Left kidney (tissue), 1 donor: ENCODE measurements at regions not wholly inside any gene's neighbourhood (a gene's known extent, or its start where the extent isn't known, plus 50 kb on each side); places are given as distances from the start of the nearest gene placed in this dataset.

Source experiments
- DNase-seq: peaks from one replicate; pipeline ENCODE4 v3.0.0-alpha.2; 2013

DNA sequence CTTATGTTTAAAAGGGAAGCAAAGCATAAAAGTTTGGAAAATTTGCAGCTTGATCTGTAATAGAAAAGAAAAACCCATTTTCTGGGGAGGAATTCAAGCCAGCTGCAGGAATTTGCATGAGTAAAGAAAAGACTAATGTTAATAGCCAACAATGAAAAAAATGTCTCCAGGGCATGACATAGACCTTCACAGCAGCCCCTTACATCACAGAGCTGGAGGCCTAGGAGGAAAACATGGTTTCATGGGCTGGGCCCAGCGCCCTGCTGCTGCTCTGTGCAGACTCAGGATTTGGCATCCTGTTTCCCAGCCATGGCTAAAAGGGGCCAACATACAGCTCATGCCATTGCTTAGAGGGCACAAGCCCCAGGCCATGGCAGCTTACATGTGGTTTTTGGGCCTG, 411.6 kb upstream of the MC4R start:
- DNase-seq: no peak

DNA sequence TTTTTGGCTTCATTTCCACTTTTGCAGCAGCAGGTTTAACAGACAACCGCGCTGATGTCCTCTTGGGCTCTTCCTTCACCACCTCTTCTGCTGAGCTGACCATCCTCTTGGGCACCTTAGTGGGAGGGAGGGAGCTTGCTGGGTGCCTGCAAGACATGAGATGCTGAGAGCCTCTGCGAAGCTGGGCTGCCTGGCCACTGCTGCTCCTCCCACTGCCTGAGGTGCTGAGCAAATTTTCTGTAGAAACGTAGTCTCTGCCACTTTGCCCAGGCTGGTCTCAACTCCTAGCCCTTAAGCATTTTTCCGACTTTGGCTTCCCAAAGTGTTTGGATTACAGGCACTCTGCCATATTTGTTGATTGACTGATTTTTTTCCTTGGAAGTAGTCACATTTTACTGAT, 422.2 kb upstream of the MC4R start:
- no peak for DNase-seq

DNA sequence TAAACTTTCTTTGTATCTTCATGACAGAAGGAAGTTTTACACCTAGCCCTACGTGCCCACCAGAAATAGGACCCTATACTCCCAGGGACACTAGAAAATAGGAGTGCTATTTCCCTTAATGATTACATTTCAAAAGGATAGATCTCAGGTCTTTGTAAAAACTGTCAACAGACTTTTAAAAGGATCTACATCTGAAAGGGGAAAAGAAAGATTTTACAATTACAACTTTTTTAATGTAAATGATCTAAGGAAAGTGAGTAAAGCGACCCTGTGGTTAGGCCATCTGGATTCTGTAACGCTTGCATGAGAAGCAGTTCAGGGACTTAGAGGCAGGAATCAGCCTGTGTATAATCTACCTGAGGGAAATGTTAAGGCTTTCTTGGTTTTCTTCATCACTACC, 431.8 kb upstream of the MC4R start:
- DNase-seq: no peak

DNA sequence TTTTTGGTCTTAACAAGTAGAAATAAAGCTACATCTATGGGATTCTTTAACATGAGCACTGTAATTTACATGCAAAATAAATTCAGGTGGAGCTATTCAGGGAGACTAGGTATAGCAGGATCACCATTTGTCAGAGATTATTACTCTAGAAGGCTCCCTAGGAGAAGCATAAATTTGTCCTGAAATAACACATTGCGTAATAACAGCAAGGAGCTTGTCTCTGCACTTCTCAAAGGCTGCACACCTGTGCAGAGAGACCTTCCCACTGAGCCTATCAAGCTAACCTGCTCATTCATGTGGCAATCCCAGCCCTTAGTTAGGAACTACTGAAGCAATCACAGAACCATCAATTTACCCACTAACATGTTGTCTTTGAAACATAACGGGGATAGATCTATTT, 437.4 kb upstream of the MC4R start:
- DNase-seq: no peak

DNA sequence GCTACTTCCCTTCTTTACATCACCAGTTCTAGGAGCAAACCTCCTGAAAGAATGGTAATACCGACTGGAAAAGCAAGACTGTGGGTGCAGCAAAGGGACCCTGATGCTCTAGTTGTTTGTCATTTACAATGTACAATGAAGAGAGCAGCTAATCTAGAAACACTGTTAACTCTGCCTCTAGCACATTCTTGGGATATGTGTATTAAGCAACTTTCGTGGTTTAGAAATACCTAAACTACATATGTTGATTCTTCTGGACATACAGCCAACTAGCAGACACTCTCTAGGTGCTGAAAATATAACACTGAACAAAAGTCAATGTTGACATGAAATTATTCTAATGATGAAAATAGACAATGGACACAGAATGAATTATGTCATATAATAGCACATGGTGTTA, 440.3 kb upstream of the MC4R start:
- DNase-seq: no peak

DNA sequence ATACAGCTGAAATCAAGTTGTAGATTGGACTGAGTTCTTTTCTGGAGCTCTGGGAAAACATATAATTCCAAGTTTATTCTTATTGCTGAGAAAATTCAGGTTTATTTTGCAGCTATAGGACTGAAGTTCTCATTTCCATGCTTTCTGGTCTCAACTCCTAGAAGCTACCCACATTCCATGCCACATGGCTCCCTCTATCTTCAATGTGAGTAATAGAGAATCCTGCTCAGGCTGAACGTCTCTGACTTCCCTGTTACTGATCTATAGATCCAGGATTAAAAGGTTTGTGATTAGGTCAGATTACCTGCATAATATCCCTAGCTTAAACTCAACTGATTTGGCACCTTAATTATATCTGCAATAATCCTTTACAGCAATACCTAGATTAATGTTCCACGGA, 453.8 kb upstream of the MC4R start:
- DNase-seq: no peak

DNA sequence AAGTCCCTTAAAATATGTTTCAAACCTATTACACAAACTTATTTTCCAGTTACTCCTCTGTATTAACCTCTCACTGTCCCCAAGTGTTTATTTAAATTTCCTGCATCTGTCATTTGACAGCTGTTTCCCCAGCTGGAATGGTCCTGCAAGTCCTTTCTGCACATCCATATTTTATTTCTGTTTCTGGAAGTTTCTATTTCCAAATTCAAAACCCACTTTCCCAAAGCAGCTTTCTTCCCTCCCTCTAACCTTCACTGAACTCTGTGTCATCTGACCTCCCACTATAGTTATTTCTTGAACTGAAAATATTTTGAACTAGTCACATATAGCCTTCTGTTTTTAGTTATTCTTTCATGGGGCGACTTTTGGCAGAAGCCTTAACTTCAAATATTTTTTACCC, 459.4 kb upstream of the MC4R start:
- no peak for DNase-seq

DNA sequence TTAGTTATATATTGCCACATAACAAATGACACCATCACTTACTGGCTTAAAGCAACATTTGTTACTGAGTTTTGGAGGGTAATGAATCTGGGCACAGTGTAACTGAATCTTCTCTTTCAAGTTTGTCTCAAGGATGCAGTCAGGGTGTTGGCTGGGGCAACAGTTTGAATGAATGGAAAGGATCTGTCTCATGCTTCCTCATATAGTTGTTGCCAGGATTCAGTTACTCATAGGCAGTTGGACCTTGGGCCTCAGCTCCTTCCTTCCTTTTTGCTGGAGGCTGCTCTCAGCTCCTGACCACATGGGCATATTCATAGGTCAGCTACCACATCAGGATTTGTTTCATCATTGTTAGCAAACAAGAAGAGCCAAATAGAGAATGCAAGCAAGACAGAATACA, 466.1 kb upstream of the MC4R start:
- no peak for DNase-seq

DNA sequence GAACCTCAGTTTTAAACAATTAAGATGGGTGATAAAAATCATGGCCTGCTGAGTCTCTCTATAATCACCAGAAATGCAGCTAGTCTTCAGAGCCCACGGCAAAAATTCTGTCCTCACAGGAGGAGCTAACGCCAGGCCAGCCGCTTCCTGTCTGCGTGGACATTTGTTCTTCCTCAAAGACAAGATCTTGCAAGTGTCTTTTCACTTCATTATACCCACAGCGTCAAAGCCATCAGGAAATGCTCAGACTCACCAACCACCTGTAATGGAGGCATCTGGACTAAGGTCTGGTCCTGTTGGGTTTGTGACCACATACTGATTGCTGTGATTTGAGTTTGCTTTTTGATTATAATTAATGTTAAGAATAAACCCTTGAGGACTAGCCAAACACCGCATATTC, 473.8 kb upstream of the MC4R start:
- DNase-seq: no peak

DNA sequence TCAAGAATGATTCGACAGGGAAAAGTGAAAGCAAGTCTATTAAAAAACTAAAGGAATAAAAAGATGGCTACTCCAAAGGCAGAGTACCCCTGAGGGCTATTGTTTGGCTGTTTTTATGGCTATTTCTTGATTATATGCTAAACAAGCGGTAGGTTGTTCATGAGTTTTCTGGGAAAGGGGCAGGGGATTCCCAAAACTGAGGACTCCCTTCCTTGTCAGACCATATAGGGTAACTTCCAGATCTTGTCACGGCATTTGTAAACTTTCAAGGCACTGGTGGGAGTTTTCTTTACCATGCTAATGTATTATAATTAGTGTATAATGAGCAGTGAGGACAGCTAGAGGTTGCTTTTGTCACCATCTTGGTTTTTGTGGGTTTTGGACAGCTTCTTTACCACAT, 474.9 kb upstream of the MC4R start:
- DNase-seq: no peak

DNA sequence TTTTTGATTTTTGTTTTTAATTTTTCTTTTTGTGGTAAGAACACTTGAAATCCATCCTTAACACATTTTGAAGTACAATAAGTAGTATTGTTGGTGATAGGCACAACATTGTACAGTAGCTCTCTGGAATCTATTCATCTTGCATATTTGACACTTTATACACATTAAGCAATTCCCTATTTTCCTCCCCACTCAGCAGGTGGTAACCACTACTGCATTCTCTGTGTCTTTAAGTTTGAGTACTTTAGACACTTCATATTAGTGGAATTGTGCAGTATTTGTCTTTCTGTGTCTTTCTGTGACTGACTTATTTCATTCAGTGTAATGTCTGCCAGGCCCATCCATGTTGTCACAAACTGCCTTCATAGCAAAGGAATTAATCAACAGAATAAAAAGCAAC, 471.7 kb upstream of the CDH20 start:
- DNase-seq: no peak

DNA sequence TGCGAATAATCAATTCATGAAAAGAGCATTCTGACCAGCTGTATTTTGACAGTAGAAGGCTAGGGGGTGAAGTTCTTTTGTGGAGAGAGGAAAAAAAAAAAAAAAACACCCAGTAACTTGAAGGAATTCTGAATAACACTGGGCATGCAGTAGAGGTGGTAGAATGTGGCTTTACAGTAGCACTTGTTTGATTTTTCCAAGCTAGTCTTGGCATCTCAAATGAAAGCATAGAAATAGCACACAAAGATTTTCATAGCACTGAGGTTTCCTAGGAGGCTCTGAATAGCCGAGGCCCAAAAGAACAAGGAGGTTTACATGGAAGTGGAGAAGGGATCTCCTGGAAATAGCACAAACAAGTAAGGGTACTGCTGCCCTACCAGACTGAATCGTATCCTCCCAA, 470.2 kb upstream of the CDH20 start:
- DNase-seq: no peak

DNA sequence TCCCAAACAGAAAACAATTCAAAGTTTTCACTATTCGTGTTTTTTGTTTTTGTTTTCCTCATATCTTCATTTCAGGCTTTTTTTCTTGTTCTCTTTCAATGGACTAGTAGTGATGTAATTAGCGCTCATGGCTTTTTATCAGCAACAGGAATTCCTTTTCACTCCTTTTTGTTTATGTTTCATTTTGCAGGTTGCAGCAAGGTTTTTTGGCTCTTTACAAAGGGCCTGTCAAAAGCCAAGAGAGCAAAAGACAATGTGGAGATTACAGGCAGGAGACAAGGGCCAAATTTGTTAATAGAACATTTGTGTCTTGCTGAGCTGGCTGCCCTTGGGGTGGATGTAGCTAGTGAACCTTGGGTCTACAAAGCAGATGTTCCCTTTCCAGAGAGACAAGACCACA, 467.4 kb upstream of the CDH20 start:
- no peak for DNase-seq

DNA sequence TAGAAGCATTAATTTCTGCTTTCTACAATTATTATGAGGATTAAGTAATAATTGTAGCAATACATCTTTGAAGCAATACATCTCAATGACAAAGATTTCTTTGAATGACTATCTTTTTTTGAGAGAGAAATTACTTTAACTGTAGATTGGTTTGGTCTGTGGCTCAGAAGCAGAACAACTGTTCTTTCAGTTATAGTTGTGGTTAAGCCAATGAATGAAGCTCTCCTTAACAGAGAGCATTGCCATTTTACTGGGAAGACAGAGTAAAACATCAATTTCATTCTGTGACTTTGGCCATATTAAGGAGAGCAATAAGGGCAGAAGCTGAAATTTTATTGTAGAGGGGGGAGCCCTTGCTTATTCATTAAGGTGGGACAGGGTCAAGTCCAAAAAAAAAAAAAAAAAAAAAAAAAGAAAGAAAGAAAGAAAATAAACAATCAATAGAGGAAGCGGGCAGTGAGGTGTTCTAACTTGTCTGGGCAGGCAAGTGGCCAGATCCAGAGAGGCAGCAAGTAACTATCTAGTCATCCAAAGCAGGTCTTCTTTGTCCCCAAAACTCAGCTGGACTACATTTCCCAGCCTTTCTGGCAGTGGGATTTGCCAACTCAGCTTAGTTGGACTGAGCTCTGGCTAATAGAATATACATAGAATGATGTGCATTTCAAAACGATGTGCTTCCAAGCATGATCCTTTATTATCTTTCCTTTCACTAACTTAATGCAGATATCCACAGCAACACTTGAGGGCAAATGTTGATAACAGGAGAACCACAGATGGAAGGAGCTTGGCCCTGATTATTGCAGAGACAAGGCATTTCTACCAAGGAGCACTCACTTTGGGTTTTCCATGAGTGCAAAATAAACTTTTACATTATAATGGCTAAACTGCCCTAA, 462.7 kb upstream of the CDH20 start:
- no peak for DNase-seq

DNA sequence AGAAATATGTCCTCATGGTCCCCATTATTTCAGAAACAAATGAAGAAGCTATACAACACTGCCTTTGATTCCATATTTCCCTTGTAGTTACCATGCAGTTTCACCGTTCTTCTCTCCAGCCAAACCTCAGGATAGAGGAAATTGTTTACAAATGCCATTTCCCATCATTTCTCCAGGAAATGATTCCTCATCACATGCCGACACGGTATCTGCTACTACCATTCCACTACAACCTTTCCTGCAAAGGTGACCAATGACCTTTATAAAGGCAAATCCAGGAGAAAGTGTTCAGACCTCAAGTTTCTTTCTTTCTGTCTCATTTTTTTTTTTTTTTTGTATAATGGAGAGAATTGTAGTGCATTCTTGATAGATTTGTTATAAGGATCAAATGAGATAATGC, 460.8 kb upstream of the CDH20 start:
- DNase-seq: no peak

DNA sequence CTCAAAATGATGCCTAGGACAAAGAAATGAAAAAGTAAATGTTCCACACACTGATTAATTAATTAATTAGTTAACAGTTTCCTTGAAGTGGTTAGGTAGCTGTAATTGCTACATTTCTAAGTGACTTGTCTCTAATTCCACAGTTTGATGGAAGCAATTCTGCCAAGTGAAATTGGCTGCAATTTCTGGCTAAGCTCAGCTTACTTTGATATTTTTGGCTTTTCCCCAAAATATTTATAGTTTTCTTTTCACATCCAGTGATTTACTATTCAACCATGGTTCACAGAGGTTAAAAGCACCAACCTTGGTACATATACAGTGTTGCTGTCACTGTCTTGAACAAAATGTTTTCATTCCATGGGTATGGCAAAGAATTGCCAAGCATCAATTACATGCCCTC, 459.5 kb upstream of the CDH20 start:
- no peak for DNase-seq

DNA sequence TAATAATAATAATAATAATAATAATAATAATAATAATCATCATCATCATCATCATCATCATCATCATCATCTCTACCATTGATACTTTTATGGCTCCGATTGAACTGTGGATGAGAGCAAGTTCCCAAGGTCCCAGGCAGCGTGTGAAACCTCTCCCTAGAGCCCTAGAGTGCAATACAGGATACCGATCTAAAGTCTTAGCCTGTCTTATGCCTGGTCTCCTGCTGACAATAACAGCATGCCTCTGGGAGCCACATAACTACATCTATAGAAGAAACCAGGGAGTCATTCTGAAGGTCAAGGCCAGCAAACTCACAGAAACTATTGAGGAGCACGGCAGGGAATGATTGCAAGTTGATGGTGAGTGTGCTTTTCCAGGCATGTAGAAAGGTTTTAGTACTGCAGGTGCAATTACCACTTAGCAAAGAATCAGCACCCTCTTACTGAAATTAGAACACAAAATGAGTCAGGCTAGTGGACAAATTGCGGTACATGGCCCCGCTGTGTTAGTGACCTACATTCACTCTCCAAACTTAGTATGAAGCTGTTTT, 457.2 kb upstream of the CDH20 start:
- no peak for DNase-seq

DNA sequence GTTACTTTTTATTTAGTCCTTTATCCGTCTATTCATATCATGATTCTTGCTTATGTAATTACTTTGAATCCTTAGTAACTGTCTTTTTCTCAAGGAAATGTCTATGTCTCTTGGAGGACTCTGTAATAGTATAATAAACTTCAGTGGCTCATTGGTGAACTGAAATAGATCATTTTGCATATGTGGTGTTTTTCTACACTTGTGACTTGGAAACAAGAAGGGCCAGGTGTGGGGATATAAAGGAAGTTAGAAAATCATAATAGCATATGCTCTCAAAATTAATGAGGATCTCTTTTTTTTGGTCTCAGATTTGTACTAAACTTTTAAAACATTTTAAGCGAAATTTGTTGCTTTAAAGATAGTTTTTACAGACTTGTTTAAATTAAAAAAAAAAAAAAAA, 453.0 kb upstream of the CDH20 start:
- no peak for DNase-seq

DNA sequence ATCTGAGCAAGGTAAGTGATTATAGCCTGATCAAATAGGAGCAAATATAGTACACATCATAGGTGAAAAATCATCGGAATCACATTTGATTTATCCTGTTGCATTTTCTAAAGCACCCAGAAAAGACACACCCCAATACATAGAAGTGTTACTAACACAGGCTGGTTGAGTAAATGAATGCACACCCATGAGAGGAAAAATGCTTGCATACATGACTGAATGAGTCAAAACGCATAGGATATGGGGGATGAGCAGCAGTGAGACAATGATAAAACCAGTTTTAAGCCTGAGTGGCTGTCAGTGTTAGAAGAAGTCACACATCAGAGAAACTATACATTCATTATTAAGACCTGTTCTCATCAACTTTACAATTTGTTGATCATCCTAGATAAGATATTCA, 449.6 kb upstream of the CDH20 start:
- DNase-seq: no peak

DNA sequence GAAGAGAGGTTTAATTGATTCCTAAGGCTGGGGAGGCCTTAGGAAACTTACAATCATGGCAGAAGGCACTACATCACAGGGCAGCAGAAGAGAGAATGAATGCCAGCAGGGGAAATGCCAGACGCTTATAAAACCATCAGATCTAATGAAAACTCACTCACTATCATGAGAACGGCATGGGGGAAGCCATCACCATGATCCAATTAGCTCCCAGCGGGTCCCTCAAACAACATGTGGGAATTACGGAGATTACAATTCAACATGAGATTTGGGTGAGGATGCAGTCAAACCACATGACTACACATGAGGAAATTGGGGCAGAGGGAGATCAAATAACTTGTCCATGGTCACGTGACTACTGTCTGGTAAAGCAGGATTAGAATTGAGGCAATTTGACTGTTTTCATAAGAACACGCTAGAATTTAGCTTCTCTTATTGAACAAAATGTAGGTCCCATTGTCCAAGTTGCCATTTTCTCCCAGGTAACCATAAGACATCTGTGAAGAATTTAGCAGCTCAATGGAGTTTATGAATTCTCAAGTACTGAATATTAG, 445.1 kb upstream of the CDH20 start:
- DNase-seq: no peak

DNA sequence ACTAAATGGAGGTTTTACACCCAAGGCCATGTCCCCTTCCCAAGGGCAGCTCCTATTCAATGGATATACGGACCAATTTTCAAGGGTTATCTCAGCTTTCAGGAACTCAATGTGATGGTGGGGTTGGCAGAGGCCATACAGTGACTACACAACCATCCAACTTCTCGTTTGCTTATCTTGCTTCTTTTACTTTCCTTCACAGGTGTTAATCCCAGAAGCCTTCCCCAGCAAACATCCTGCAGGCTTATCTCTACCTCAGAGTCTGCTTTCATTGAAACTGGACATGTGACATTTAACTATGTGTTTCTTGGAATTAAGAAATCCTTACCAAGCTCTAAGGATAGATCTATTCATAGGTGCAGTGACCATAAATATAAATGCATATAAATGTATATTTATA, 443.8 kb upstream of the CDH20 start:
- no peak for DNase-seq

DNA sequence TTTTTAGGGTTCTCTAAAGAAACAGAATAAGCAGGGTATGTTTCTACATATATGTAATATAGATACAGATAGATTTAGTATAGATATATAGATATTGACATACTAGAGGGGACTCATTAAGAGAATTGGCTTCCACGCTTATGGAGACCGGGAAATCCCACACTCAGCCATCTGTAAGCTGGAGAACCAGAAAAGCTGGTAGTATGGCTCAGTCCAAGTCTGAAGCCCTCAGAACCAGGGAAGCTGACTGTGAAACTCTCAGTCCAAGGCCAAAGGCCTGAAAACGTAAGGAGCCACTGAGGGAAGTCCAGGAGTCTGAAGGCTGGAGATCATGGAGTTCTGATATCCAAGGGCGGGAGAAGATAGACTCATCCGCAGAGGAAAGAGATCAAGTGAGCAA, 441.3 kb upstream of the CDH20 start:
- DNase-seq: no peak

DNA sequence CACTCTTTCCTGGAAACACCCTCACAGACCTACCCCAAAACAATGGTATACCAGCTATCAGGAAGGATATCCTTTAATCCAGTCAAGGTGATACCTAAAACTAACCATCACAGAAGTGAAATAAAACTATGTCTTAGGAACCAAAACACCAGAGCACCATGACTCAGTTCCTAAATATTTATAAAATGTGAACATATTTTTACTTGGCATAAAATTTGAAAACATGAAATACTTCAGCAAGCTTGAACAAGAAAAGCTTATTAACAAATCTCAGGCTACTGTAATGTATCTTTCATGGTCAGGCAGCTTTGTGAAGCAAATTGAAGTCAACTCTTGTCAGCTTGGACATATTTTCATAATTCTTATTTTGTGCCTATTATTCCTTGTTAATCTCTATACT, 440.8 kb upstream of the CDH20 start:
- no peak for DNase-seq

DNA sequence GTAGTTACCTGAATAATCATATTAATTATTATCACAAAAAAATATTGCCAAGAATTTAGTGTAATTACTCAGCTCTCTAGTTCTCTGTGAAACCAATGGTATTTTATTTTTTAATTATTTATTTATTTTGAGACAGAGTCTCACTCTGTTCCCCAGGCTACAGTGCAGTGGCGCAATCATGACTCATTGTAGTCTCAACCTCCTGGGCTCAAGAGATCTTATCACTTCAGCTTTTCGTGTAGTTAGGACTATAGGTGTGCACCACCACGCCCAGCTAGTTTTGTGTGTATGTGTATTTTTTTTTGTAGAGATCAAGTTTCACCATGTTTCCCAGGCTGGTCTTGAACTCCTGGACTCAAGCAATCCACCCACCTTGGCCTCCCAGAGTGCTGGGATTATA, 440.4 kb upstream of the CDH20 start:
- no peak for DNase-seq
